ENCODE measurements at regions not wholly inside any gene's neighbourhood (a gene's known extent, or its start where the extent isn't known, plus 50 kb on each side); places are given as distances from the start of the nearest gene placed in this dataset.

- no peak for TF ChIP-seq CTCF (IDR thresholded peaks at IDR 0.05; ENCODE audit: poor library complexity)
- no peak for TF ChIP-seq EZH2 (IDR thresholded peaks at IDR 0.05; ENCODE audit: borderline replicate concordance)
- no peak for TF ChIP-seq EZH2phosphoT487 (IDR thresholded peaks at IDR 0.05; ENCODE audit: low read depth, severe bottlenecking, unreplicated experiment)
- Histone ChIP-seq H4K20me1 (ENCODE audit: insufficient read depth, poor library complexity, severe bottlenecking) (no peaks in the 10 kb centered on the region), H3K27me3 (peaks cover 1% of the 10 kb centered on the region), H3K9me3 (ENCODE audit: low read depth) (no peaks in the 10 kb centered on the region), H3K9me2 (replicated peaks; ENCODE audit: insufficient read depth) (no peaks in the 10 kb centered on the region), H2AFZ (no peak overlapping the region), H3K4me3 (no peak overlapping the region), H3K27ac (no peak overlapping the region), H3K4me1 (ENCODE audit: insufficient read depth) (no peaks in the 10 kb centered on the region), H3K79me2 (no peaks in the 10 kb centered on the region), H3K4me2 (no peak overlapping the region), H3K36me3 (replicated peaks; ENCODE audit: insufficient read depth, low read depth) (no peaks in the 10 kb centered on the region)
- 96% methylated on average over 6 of the region's 6 CpGs for WGBS (ENCODE audit: low lambda C conversion rate, missing lambda C conversion rate)
- DNase-seq (ENCODE audit: low spot score) = no peak
Observed at GRCh38 chr10:44775402-44775741, 135.8 kb upstream of the TMEM72 start.

- no peaks in the 10 kb centered on the region for H3K4me1 ChIP-seq (ENCODE audit: insufficient read depth)
- no peaks in the 10 kb centered on the region for H3K36me3 ChIP-seq (replicated peaks; ENCODE audit: insufficient read depth, low read depth)
- no peak overlapping the region for H3K27ac ChIP-seq
- no peaks in the 10 kb centered on the region for H4K20me1 ChIP-seq (ENCODE audit: insufficient read depth, poor library complexity, severe bottlenecking)
- H3K79me2 ChIP-seq = no peaks in the 10 kb centered on the region
- H3K4me3 ChIP-seq = no peak overlapping the region
- no peak overlapping the region for H3K4me2 ChIP-seq
- H3K9me3 ChIP-seq (ENCODE audit: low read depth) = no peaks in the 10 kb centered on the region
- TF ChIP-seq CTCF (IDR thresholded peaks at IDR 0.05; ENCODE audit: poor library complexity) (no peak), EZH2phosphoT487 (IDR thresholded peaks at IDR 0.05; ENCODE audit: low read depth, severe bottlenecking, unreplicated experiment) (no peak)
- WGBS (ENCODE audit: low lambda C conversion rate, missing lambda C conversion rate) = 56% methylated on average over 3 of the region's 3 CpGs
- DNase-seq (ENCODE audit: low spot score) = no peak
- no peaks in the 10 kb centered on the region for H3K9me2 ChIP-seq (replicated peaks; ENCODE audit: insufficient read depth)
- no peak overlapping the region for H2AFZ ChIP-seq
- H3K27me3 ChIP-seq = peaks cover 6% of the 10 kb centered on the region
Observed at GRCh38 chr10:44776181-44776580, 135.0 kb upstream of the TMEM72 start.

GRCh38 chr10:44779511-44779910 lies 131.6 kb upstream of the TMEM72 start:
- no peak for DNase-seq (ENCODE audit: low spot score)
- 90% methylated on average over 7 of the region's 7 CpGs for WGBS (ENCODE audit: low lambda C conversion rate, missing lambda C conversion rate)
- no peaks in the 10 kb centered on the region for H3K79me2 ChIP-seq
- H3K4me1 ChIP-seq (ENCODE audit: insufficient read depth) = no peaks in the 10 kb centered on the region
- H3K9me3 ChIP-seq (ENCODE audit: low read depth) = no peaks in the 10 kb centered on the region
- no peak overlapping the region for H3K27ac ChIP-seq
- no peak overlapping the region for H3K4me2 ChIP-seq
- no peak overlapping the region for H3K4me3 ChIP-seq
- no peaks in the 10 kb centered on the region for H3K9me2 ChIP-seq (replicated peaks; ENCODE audit: insufficient read depth)
- H3K36me3 ChIP-seq (replicated peaks; ENCODE audit: insufficient read depth, low read depth) = no peaks in the 10 kb centered on the region
- no peaks in the 10 kb centered on the region for H4K20me1 ChIP-seq (ENCODE audit: insufficient read depth, poor library complexity, severe bottlenecking)
- no peak for TF ChIP-seq EZH2 (IDR thresholded peaks at IDR 0.05; ENCODE audit: borderline replicate concordance)
- H3K27me3 ChIP-seq = peaks cover 6% of the 10 kb centered on the region
- H2AFZ ChIP-seq = no peak overlapping the region

- DNase-seq (ENCODE audit: low spot score) = no peak
- H3K4me3 ChIP-seq = no peak overlapping the region
- TF ChIP-seq EZH2 (IDR thresholded peaks at IDR 0.05; ENCODE audit: borderline replicate concordance) (no peak), CTCF (IDR thresholded peaks at IDR 0.05; ENCODE audit: poor library complexity) (no peak), EZH2phosphoT487 (IDR thresholded peaks at IDR 0.05; ENCODE audit: low read depth, severe bottlenecking, unreplicated experiment) (no peak)
- no peaks in the 10 kb centered on the region for H3K9me2 ChIP-seq (replicated peaks; ENCODE audit: insufficient read depth)
- no peaks in the 10 kb centered on the region for H3K79me2 ChIP-seq
- no peak overlapping the region for H2AFZ ChIP-seq
- no peak overlapping the region for H3K4me2 ChIP-seq
- H3K27ac ChIP-seq = no peak overlapping the region
- no peaks in the 10 kb centered on the region for H3K36me3 ChIP-seq (replicated peaks; ENCODE audit: insufficient read depth, low read depth)
- no peaks in the 10 kb centered on the region for H3K9me3 ChIP-seq (ENCODE audit: low read depth)
- H3K4me1 ChIP-seq (ENCODE audit: insufficient read depth) = no peaks in the 10 kb centered on the region
- no peaks in the 10 kb centered on the region for H4K20me1 ChIP-seq (ENCODE audit: insufficient read depth, poor library complexity, severe bottlenecking)
- peaks cover 6% of the 10 kb centered on the region for H3K27me3 ChIP-seq
- 88% methylated on average over 2 of the region's 2 CpGs for WGBS (ENCODE audit: low lambda C conversion rate, missing lambda C conversion rate)
Observed at GRCh38 chr10:44780426-44780825, 130.7 kb upstream of the TMEM72 start.

Data from hepatocyte (in vitro differentiated cells).